Activated naive CD4-positive, alpha-beta T cell treated with anti-CD3 and anti-CD28 coated beads for 36 hours (primary cell): ENCODE measurements at regions not wholly inside any gene's neighbourhood (a gene's known extent, or its start where the extent isn't known, plus 50 kb on each side); places are given as distances from the start of the nearest gene placed in this dataset.
A peak's percentile ranks its signal among the peaks of the same experiment; 100 is the strongest.
"Not testable (repeated sequence)": the region's sequence is repeated elsewhere in the genome, so short reads cannot be mapped to it uniquely, and the experiment has no call there.

Experiments used
- CTCF ChIA-PET: fragments of 350-600 bp; sonication (Branson Sonifier 250); formaldehyde crosslinking; loops from one replicate; lab custom pipeline; 2021; ENCODE audit warnings: antibody characterized with exemption; lab: Charles Lee
- DNase-seq: peaks from one replicate; pipeline ENCODE4 v3.0.0-alpha.2; 2020
- H3K27ac Mint-ChIP-seq: one replicate; pipeline ENCODE4 v1.8.0; 2021; ENCODE audit warnings: mild to moderate bottlenecking, mixed read lengths
- H3K27me3 Mint-ChIP-seq: one replicate; pipeline ENCODE4 v1.8.0; 2021; ENCODE audit warnings: low read depth, mixed read lengths
- H3K36me3 Mint-ChIP-seq: one replicate; pipeline ENCODE4 v1.8.0; 2021; ENCODE audit warnings: low read depth, mixed read lengths
- H3K4me1 Mint-ChIP-seq: one replicate; pipeline ENCODE4 v1.8.0; 2021; ENCODE audit warnings: low read depth, mixed read lengths
- H3K4me3 Mint-ChIP-seq: one replicate; pipeline ENCODE4 v1.8.0; 2021; ENCODE audit warnings: mild to moderate bottlenecking, moderate library complexity, mixed read lengths
- H3K9me3 Mint-ChIP-seq: one replicate; pipeline ENCODE4 v1.8.0; 2021; ENCODE audit warnings: mixed read lengths
- intact Hi-C: fragments of 100-400 bp; cut with micrococcal nuclease; formaldehyde crosslinking; loops from one replicate; pipeline ENCODE4 v1.15.1; 2023

DNA sequence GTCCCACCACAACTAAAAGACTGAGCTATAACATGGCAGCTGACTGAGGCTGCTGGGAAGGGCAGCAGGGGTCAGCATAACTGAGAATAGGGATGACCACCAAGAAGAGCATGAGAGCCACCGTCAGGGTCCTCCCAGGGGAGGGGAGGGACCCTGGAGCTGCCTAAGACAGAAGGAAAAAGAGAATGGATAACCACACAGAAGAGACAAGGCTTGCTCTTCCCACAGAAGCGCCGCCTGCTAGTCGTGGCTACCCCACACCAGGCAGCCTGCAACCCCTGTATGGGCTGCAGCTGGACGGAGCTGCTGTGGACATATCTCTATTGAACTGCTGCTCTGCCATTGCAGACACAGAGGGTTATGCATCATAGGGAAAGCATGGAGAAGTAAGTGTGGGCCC, 132.0 kb upstream of the CHD6 start:
- Mint-ChIP-seq H3K4me1 (no peaks in the 10 kb centered on the region), H3K36me3 (no peaks in the 10 kb centered on the region), H3K4me3 (no peak overlapping the region), H3K9me3 (no peaks in the 10 kb centered on the region), H3K27ac (no peak overlapping the region), H3K27me3 (peaks cover 9% of the 10 kb centered on the region)
- CTCF ChIA-PET: no interaction called here
- no peak for DNase-seq
- intact Hi-C loops: no loop called here

- H3K27me3 Mint-ChIP-seq: peaks cover 9% of the 10 kb centered on the region
- intact Hi-C loops: no loop called here
- no peaks in the 10 kb centered on the region for H3K9me3 Mint-ChIP-seq
- H3K36me3 Mint-ChIP-seq: no peaks in the 10 kb centered on the region
- CTCF ChIA-PET: interaction anchor here (2.5 kb wide), 1 partner anchor 11 kb away, joined by 11 read pairs; no protein-coding TSS in a partner anchor
- H3K4me1 Mint-ChIP-seq: no peaks in the 10 kb centered on the region
- no peak overlapping the region for H3K27ac Mint-ChIP-seq
- DNase-seq: no peak
- H3K4me3 Mint-ChIP-seq: no peak overlapping the region
Measured at GRCh38 chr20:41748756-41749582, 130.8 kb upstream of the CHD6 start.

DNA sequence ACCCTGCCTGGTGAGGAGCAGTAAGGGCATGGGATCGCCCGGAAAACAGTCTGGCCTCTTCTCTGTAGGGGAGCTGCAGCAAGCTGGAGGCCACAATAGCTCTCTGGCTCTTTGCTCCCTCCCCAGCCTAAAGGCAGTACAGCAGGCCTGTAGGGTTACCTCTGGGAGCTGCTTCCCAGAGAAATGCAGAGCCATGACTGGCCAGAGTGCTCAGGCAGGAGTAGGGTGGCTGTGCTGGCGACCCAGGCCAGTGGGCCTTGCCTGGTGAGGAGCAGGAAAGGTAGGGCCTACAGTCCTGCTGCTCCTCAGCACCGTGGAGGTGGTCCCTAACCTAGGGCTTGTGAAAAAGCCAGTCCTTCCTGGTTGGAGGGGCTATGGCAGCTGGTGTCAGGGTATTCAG, 129.9 kb upstream of the CHD6 start:
- Mint-ChIP-seq H3K9me3 (no peaks in the 10 kb centered on the region), H3K27ac (no peak overlapping the region), H3K4me3 (no peak overlapping the region), H3K36me3 (no peaks in the 10 kb centered on the region), H3K4me1 (no peaks in the 10 kb centered on the region), H3K27me3 (peaks cover 9% of the 10 kb centered on the region)
- DNase-seq: no peak
- CTCF ChIA-PET: interaction anchor here (0.7 to 2.5 kb wide), 2 partner anchors 10 to 899 kb away, joined by 3 to 11 read pairs; no protein-coding TSS in a partner anchor
- intact Hi-C loops: no loop called here

- intact Hi-C loops: no loop called here
- no peak for DNase-seq
- Mint-ChIP-seq H3K27ac (no peak overlapping the region), H3K4me1 (no peaks in the 10 kb centered on the region), H3K36me3 (no peaks in the 10 kb centered on the region), H3K9me3 (no peaks in the 10 kb centered on the region), H3K4me3 (no peak overlapping the region), H3K27me3 (peaks cover 9% of the 10 kb centered on the region)
- CTCF ChIA-PET: interaction anchor here (2.5 kb wide), 1 partner anchor 9 kb away, joined by 11 read pairs; no protein-coding TSS in a partner anchor
Measured at GRCh38 chr20:41747226-41747625, 129.0 kb upstream of the CHD6 start.

DNA sequence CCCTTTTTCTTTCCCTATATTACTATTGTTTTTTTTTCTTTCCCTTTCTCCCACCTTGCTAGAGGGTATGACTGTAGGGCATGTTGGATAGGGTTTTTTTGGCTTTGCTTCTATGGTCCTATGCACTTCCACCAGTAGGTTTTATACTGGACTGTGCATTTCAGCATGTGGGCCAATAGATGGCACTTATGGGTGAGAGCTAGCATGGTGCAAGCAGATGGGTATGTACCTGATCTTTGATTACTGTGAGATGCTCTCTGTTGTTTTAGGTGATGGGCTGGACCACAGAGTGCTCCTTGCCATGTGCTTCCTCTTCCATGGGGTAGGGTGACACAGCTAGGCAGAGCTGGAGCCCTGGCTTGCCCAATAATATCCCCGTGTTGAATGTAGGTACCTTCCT, 128.5 kb upstream of the CHD6 start:
- H3K27ac Mint-ChIP-seq: no peak overlapping the region
- H3K4me1 Mint-ChIP-seq: no peaks in the 10 kb centered on the region
- no peak overlapping the region for H3K4me3 Mint-ChIP-seq
- no peaks in the 10 kb centered on the region for H3K36me3 Mint-ChIP-seq
- intact Hi-C loops: no loop called here
- CTCF ChIA-PET: interaction anchor here (2.5 kb wide), 1 partner anchor 8 kb away, joined by 11 read pairs; no protein-coding TSS in a partner anchor
- H3K9me3 Mint-ChIP-seq: no peaks in the 10 kb centered on the region
- DNase-seq: no peak
- H3K27me3 Mint-ChIP-seq: peaks cover 9% of the 10 kb centered on the region

GRCh38 chr20:41738604-41739206, 120.5 kb upstream of the CHD6 start:
- Mint-ChIP-seq H3K27ac (no peak overlapping the region), H3K4me3 (no peak overlapping the region), H3K4me1 (no peaks in the 10 kb centered on the region), H3K9me3 (no peaks in the 10 kb centered on the region), H3K36me3 (no peaks in the 10 kb centered on the region), H3K27me3 (no peaks in the 10 kb centered on the region)
- peak; percentile 69 for DNase-seq
- CTCF ChIA-PET: interaction anchor here (0.6 to 2.8 kb wide), 11 partner anchors 9 to 1629 kb away, joined by 3 to 11 read pairs (median 3); no protein-coding TSS in a partner anchor
- intact Hi-C loops: loop anchor here (1.0 to 2.0 kb wide), 2 partner anchors 792 to 1449 kb away; no protein-coding TSS in a partner anchor

- CTCF ChIA-PET: interaction anchor here (1.4 kb wide), 1 partner anchor 27 kb away, joined by 4 read pairs; no protein-coding TSS in a partner anchor
- H3K36me3 Mint-ChIP-seq: no peaks in the 10 kb centered on the region
Measured at GRCh38 chr20:41735949-41736348, 117.8 kb upstream of the CHD6 start.

GRCh38 chr20:41734506-41734945, 116.3 kb upstream of the CHD6 start:
- CTCF ChIA-PET: interaction anchor here (0.6 to 1.4 kb wide), 10 partner anchors 8 to 691 kb away, joined by 3 to 4 read pairs (median 3); no protein-coding TSS in a partner anchor
- Mint-ChIP-seq H3K27me3 (no peaks in the 10 kb centered on the region), H3K9me3 (no peaks in the 10 kb centered on the region), H3K4me3 (no peak overlapping the region), H3K36me3 (no peaks in the 10 kb centered on the region), H3K4me1 (no peaks in the 10 kb centered on the region), H3K27ac (no peak overlapping the region)
- DNase-seq: peak; percentile 53
- intact Hi-C loops: loop anchor here (2.0 kb wide), 1 partner anchor 1674 kb away; no protein-coding TSS in a partner anchor

More at GRCh38 chr20:41735949-41736348, 117.8 kb upstream of the CHD6 start:
- H3K4me3 Mint-ChIP-seq: no peak overlapping the region
- no peak overlapping the region for H3K27ac Mint-ChIP-seq
- H3K9me3 Mint-ChIP-seq: no peaks in the 10 kb centered on the region
- no peaks in the 10 kb centered on the region for H3K27me3 Mint-ChIP-seq
- intact Hi-C loops: loop anchor here (2.0 kb wide), 1 partner anchor 1673 kb away; no protein-coding TSS in a partner anchor
- DNase-seq: no peak
- no peaks in the 10 kb centered on the region for H3K4me1 Mint-ChIP-seq

GRCh38 chr20:41733151-41733550, 115.0 kb upstream of the CHD6 start:
- CTCF ChIA-PET: interaction anchor here (0.6 to 1.3 kb wide), 2 partner anchors 27 to 193 kb away, joined by 3 to 5 read pairs; no protein-coding TSS in a partner anchor
- intact Hi-C loops: no loop called here
- Mint-ChIP-seq H3K27me3 (no peaks in the 10 kb centered on the region), H3K4me3 (no peak overlapping the region), H3K27ac (no peak overlapping the region), H3K9me3 (no peaks in the 10 kb centered on the region), H3K36me3 (no peaks in the 10 kb centered on the region), H3K4me1 (no peaks in the 10 kb centered on the region)
- DNase-seq: no peak

GRCh38 chr20:41731198-41731597, 113.0 kb upstream of the CHD6 start:
- H3K36me3 Mint-ChIP-seq, H3K27ac Mint-ChIP-seq, H3K27me3 Mint-ChIP-seq, intact Hi-C loops, H3K4me3 Mint-ChIP-seq, CTCF ChIA-PET, DNase-seq, H3K9me3 Mint-ChIP-seq, H3K4me1 Mint-ChIP-seq: not testable (repeated sequence)

DNA sequence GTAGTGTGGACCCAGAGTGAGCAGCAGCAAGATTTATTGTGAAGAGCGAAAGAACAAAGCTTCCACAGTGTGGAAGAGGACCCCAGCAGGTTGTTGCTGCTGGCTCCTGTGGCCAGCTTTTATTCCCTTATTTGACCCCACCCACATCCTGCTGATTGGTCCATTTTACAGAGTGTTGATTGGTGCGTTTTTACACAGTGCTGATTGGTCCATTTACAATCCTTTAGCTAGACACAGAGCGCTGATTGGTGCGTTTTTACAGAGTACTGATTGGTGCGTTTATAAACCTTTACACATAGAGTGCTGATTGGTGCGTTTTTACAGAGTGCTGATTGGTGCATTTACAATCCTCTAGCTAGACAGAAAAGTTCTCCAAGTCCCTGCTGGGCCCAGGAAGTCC, 109.5 kb upstream of the CHD6 start:
- CTCF ChIA-PET, H3K27me3 Mint-ChIP-seq, H3K27ac Mint-ChIP-seq, H3K4me1 Mint-ChIP-seq, DNase-seq, H3K36me3 Mint-ChIP-seq, H3K9me3 Mint-ChIP-seq, H3K4me3 Mint-ChIP-seq, intact Hi-C loops: not testable (repeated sequence)

GRCh38 chr20:41726727-41727126, 108.5 kb upstream of the CHD6 start:
- Mint-ChIP-seq H3K4me3 (no peak overlapping the region), H3K36me3 (no peaks in the 10 kb centered on the region), H3K4me1 (no peaks in the 10 kb centered on the region), H3K27ac (no peak overlapping the region), H3K27me3 (no peaks in the 10 kb centered on the region), H3K9me3 (no peaks in the 10 kb centered on the region)
- DNase-seq: no peak
- CTCF ChIA-PET: interaction anchor here (1.7 kb wide), 1 partner anchor 11 kb away, joined by 4 read pairs; no protein-coding TSS in a partner anchor
- intact Hi-C loops: no loop called here
